Midbrain (tissue), 1 donor: ENCODE measurements at regions not wholly inside any gene's neighbourhood (a gene's known extent, or its start where the extent isn't known, plus 50 kb on each side); places are given as distances from the start of the nearest gene placed in this dataset.

Experiments used
- DNase-seq: peaks from one replicate; lab custom pipeline; 2025; lab: John Stamatoyannopoulos, UW

DNA sequence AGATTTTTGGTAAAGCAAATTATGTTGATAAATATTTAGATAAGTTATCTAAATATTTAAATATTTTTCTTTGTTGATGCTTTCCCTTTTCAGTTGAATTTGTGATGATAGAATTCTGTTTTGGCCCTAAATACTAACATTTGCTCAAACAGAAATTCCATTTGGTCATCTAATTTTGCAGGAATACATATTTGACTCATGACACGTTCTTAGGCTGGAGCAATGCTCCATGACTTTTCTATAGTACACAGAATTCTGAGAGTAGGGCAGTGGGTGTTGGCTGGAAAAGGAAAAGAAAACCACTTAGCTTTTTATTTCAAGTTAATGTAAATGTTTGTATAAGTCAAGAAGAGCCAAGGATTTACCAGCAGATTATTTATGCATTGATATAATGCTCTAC lies 58.6 kb upstream of the GK2 start:
- no peak for DNase-seq
